ENCODE measurements at regions not wholly inside any gene's neighbourhood (a gene's known extent, or its start where the extent isn't known, plus 50 kb on each side); places are given as distances from the start of the nearest gene placed in this dataset.

GRCh38 chr22:48227341-48228018 lies 1465.0 kb downstream of the TBC1D22A start:
- CTCF ChIA-PET (ENCODE audit: low intra/inter-chr PET ratio, low total read pairs), result no interaction called here
- H3K36me3 ChIP-seq (replicated peaks in 1 of 2; ENCODE audit: control insufficient read depth in 1 of 2, insufficient read depth in 2 of 2, low read length in 2 of 2), result no peaks in the 10 kb centered on the region
- ATAC-seq (no peak), FAIRE-seq (no peak), DNase-seq (ENCODE audit: low spot score) (no peak)
- POLR2A ChIA-PET, result no interaction called here
- in situ Hi-C loops (cut with HindIII; ENCODE audit: extremely low pct_ligation_motif_present, low pct_unique_long_range_greater_than_20kb) (no loop called here), intact Hi-C loops (cut with micrococcal nuclease; ENCODE audit: unreplicated experiment) (no loop called here)
- no peaks in the 10 kb centered on the region for H3K79me2 ChIP-seq (ENCODE audit: insufficient read depth, low read length)
- H3K27ac ChIP-seq (ENCODE audit: extremely low read length, insufficient read depth, low read length), result no peak overlapping the region
- peaks cover 0 to 3% of the 10 kb centered on the region in 2 experiments; a peak in 4 of 5 replicates for H3K27me3 ChIP-seq (ENCODE audit: control insufficient read depth in 1 of 2, insufficient read depth in 2 of 2, low read length in 2 of 2)
- WGBS (ENCODE audit: low lambda C conversion rate), result 2% methylated on average over 4 of the region's 4 CpGs
- H3K4me3 ChIP-seq (replicated peaks in 1 of 3; ENCODE audit: insufficient read depth in 1 of 3, low read depth in 2 of 3, low read length in 3 of 3), result no peak overlapping the region
- no peaks in the 10 kb centered on the region for H3K9me3 ChIP-seq (ENCODE audit: low read length)
- no peaks in the 10 kb centered on the region for H4K20me1 ChIP-seq (ENCODE audit: insufficient read depth, low read length)
- no peak overlapping the region for H3K9ac ChIP-seq (ENCODE audit: insufficient read depth, low read depth, low read length)
- H3K4me1 ChIP-seq (ENCODE audit: insufficient read depth, low read length), result no peaks in the 10 kb centered on the region
- no peak overlapping the region for H2AFZ ChIP-seq (ENCODE audit: low read length)
- BruUV-seq (replicated peaks), result no TSS peak
- no peak overlapping the region for H3K4me2 ChIP-seq (ENCODE audit: low read depth, low read length)
- TF ChIP-seq ZNF850 (CRISPR knock-in tag; conservative IDR thresholded peaks at IDR 0.05), result no peak
- no peak for TF ChIP-seq SIN3A (IDR thresholded peaks at IDR 0.05; ENCODE audit: borderline replicate concordance, low read depth, low read length)
- no peak for TF ChIP-seq KDM2A (CRISPR knock-in tag; IDR thresholded peaks at IDR 0.05; ENCODE audit: borderline replicate concordance, low read depth)
- TF ChIP-seq ZBTB42 (CRISPR knock-in tag; IDR thresholded peaks at IDR 0.05), result no peak
- no peak for TF ChIP-seq ZNF136 (CRISPR knock-in tag; IDR thresholded peaks at IDR 0.05; ENCODE audit: low read depth)
- no peak for TF ChIP-seq CHD2 (IDR thresholded peaks at IDR 0.05; ENCODE audit: low read depth, low read length)
- TF ChIP-seq TMF1 (CRISPR knock-in tag; IDR thresholded peaks at IDR 0.05; ENCODE audit: low read depth), result no peak
- TF ChIP-seq USF2 (IDR thresholded peaks at IDR 0.05; ENCODE audit: low read depth, low read length), result no peak
- TF ChIP-seq USF2 (CRISPR knock-in tag; IDR thresholded peaks at IDR 0.05; ENCODE audit: borderline replicate concordance), result no peak
- no peak for TF ChIP-seq ZNF816 (CRISPR knock-in tag; IDR thresholded peaks at IDR 0.05; ENCODE audit: borderline replicate concordance)
- TF ChIP-seq SP140L (CRISPR knock-in tag; IDR thresholded peaks at IDR 0.05; ENCODE audit: borderline replicate concordance), result no peak
- no peak for TF ChIP-seq KMT2B (CRISPR knock-in tag; IDR thresholded peaks at IDR 0.05)
- no peak for TF ChIP-seq ZBTB7B (CRISPR knock-in tag; IDR thresholded peaks at IDR 0.05)
- TF ChIP-seq ZNF513 (CRISPR knock-in tag; conservative IDR thresholded peaks at IDR 0.05), result no peak
- no peak for TF ChIP-seq ZNF800 (CRISPR knock-in tag; IDR thresholded peaks at IDR 0.05)
- no peak for TF ChIP-seq ZBTB33 (CRISPR knock-in tag; IDR thresholded peaks at IDR 0.05)

Measured in HepG2 (cell line).